Fibroblast of lung (primary cell): ENCODE measurements at regions not wholly inside any gene's neighbourhood (a gene's known extent, or its start where the extent isn't known, plus 50 kb on each side); places are given as distances from the start of the nearest gene placed in this dataset.

Experiments used
- DNase-seq, 2 donors: peaks; one replicate each; pipeline versions ENCODE4 v3.0.0 to v3.0.0-alpha.2; 2010; ENCODE audit warnings: low read depth in 2 of 2
- H2AFZ ChIP-seq: 2 replicates; pipeline ENCODE4 v1.5.1; 2012; ENCODE audit warnings: low read length, control low read depth, inconsistent platforms
- H3K27ac ChIP-seq: 2 replicates; pipeline ENCODE4 v1.5.1; 2011; ENCODE audit warnings: low read length, control low read depth; ENCODE audit not compliant: insufficient read depth
- H3K27me3 ChIP-seq: 2 replicates; pipeline ENCODE4 v1.5.1; 2011; ENCODE audit warnings: mild to moderate bottlenecking, low read length; ENCODE audit not compliant: control insufficient read depth, insufficient read depth
- H3K36me3 ChIP-seq: 2 replicates; pipeline ENCODE4 v1.5.1; 2011; ENCODE audit warnings: low read length; ENCODE audit not compliant: control insufficient read depth, insufficient read depth
- H3K4me1 ChIP-seq: 2 replicates; pipeline ENCODE4 v1.5.1; 2011; ENCODE audit warnings: low read length; ENCODE audit not compliant: control insufficient read depth, insufficient read depth; ENCODE audit errors: extremely low read depth
- H3K4me2 ChIP-seq: 2 replicates; pipeline ENCODE4 v1.5.1; 2011; ENCODE audit warnings: low read length, control low read depth; ENCODE audit not compliant: insufficient read depth; ENCODE audit errors: extremely low read depth
- H3K4me3 ChIP-seq, 4 experiments: fragments of 200-600 bp in 1 of 4; sonication (generic) in 1 of 4; replicated peaks in 1 of 4; 2 replicates each; pipeline ENCODE4 v1.5.1; 2011 to 2016; ENCODE audit warnings: low read length in 4 of 4, low read depth in 3 of 4, mild to moderate bottlenecking in 3 of 4, control low read depth in 2 of 4, inconsistent platforms in 1 of 4, mixed read lengths in 1 of 4; ENCODE audit not compliant: insufficient read depth in 1 of 4; ENCODE audit errors: control extremely low read depth in 1 of 4
- H3K79me2 ChIP-seq: 2 replicates; pipeline ENCODE4 v1.5.1; 2012; ENCODE audit warnings: mild to moderate bottlenecking, low read length, inconsistent platforms; ENCODE audit not compliant: control insufficient read depth, insufficient read depth
- H3K9ac ChIP-seq: 2 replicates; pipeline ENCODE4 v1.5.1; 2011; ENCODE audit warnings: mild to moderate bottlenecking, low read length, control low read depth; ENCODE audit not compliant: insufficient read depth
- H3K9me3 ChIP-seq: 2 replicates; pipeline ENCODE4 v1.5.1; 2012; ENCODE audit warnings: low read depth, low read length; ENCODE audit not compliant: control insufficient read depth, insufficient read depth
- H4K20me1 ChIP-seq: 2 replicates; pipeline ENCODE4 v1.5.1; 2011; ENCODE audit warnings: low read length; ENCODE audit not compliant: control insufficient read depth, insufficient read depth; ENCODE audit errors: extremely low read depth
- CTCF ChIP-seq, 2 donors: IDR thresholded peaks in 1 of 2; conservative IDR thresholded peaks in 1 of 2; 1 replicate in 1 of 2; 2 replicates in 1 of 2; pipeline ENCODE4 v1.5.1; 2011 to 2012; ENCODE audit warnings: low read length in 2 of 2, control low read depth in 1 of 2, inconsistent platforms in 1 of 2, low read depth in 1 of 2, mild to moderate bottlenecking in 1 of 2
- EZH2 ChIP-seq: IDR thresholded peaks from 2 replicates; pipeline ENCODE4 v1.5.1; 2012; ENCODE audit warnings: low read length, control low read depth, mild to moderate bottlenecking; ENCODE audit errors: missing control alignments

- TF ChIP-seq CTCF (conservative IDR thresholded peaks at IDR 0.05 in 1 of 2, IDR thresholded peaks at IDR 0.05 in 1 of 2; ENCODE audit: low read depth in 1 of 2, low read length in 2 of 2), result no peak
- H3K79me2 ChIP-seq, result no peaks in the 10 kb centered on the region
- H3K36me3 ChIP-seq, result no peaks in the 10 kb centered on the region
- no peak overlapping the region for H3K27ac ChIP-seq
- no peaks in the 10 kb centered on the region for H3K27me3 ChIP-seq
- no peak overlapping the region for H3K4me2 ChIP-seq
- no peak overlapping the region for H2AFZ ChIP-seq
- H3K9ac ChIP-seq, result no peak overlapping the region
- H3K9me3 ChIP-seq, result no peaks in the 10 kb centered on the region
- no peak for DNase-seq
- no peaks in the 10 kb centered on the region for H4K20me1 ChIP-seq
- no peak overlapping the region for H3K4me3 ChIP-seq
- no peaks in the 10 kb centered on the region for H3K4me1 ChIP-seq
These were observed 100.1 kb downstream of the MAB21L3 start for GRCh38 chr1:116211294-116211693.

- Histone ChIP-seq H3K36me3 (no peaks in the 10 kb centered on the region), H4K20me1 (no peaks in the 10 kb centered on the region), H3K27ac (no peak overlapping the region), H3K9me3 (no peaks in the 10 kb centered on the region), H3K27me3 (no peaks in the 10 kb centered on the region), H3K4me1 (no peaks in the 10 kb centered on the region), H3K4me2 (no peak overlapping the region), H3K4me3 (no peak overlapping the region), H3K9ac (no peak overlapping the region), H2AFZ (no peak overlapping the region), H3K79me2 (no peaks in the 10 kb centered on the region)
- no peak for DNase-seq
- TF ChIP-seq EZH2 (no peak), CTCF (conservative IDR thresholded peaks at IDR 0.05 in 1 of 2, IDR thresholded peaks at IDR 0.05 in 1 of 2; ENCODE audit: low read depth in 1 of 2, low read length in 2 of 2) (no peak)
These were observed 107.7 kb downstream of the MAB21L3 start for GRCh38 chr1:116218922-116219321.

- Histone ChIP-seq H3K27ac (no peak overlapping the region), H2AFZ (no peak overlapping the region), H4K20me1 (no peaks in the 10 kb centered on the region), H3K4me2 (no peak overlapping the region), H3K4me3 (no peak overlapping the region), H3K27me3 (no peaks in the 10 kb centered on the region), H3K79me2 (no peaks in the 10 kb centered on the region), H3K9ac (no peak overlapping the region), H3K4me1 (no peaks in the 10 kb centered on the region), H3K9me3 (no peaks in the 10 kb centered on the region), H3K36me3 (no peaks in the 10 kb centered on the region)
- TF ChIP-seq EZH2 (no peak), CTCF (conservative IDR thresholded peaks at IDR 0.05 in 1 of 2, IDR thresholded peaks at IDR 0.05 in 1 of 2; ENCODE audit: low read depth in 1 of 2, low read length in 2 of 2) (no peak)
- no peak for DNase-seq
These were observed 108.6 kb downstream of the MAB21L3 start for GRCh38 chr1:116219651-116220434.
